EH (cell line): ENCODE measurements at regions not wholly inside any gene's neighbourhood (a gene's known extent, or its start where the extent isn't known, plus 50 kb on each side); places are given as distances from the start of the nearest gene placed in this dataset.

Source experiments
- DNase-seq: peaks from one replicate; pipeline ENCODE4 v3.0.0-alpha.2; 2015; ENCODE audit warnings: low read depth

GRCh38 chr3:182469086-182469485, 324.2 kb upstream of the ATP11B start:
- DNase-seq = no peak

GRCh38 chr3:182470187-182470586, 323.1 kb upstream of the ATP11B start:
- no peak for DNase-seq

DNA sequence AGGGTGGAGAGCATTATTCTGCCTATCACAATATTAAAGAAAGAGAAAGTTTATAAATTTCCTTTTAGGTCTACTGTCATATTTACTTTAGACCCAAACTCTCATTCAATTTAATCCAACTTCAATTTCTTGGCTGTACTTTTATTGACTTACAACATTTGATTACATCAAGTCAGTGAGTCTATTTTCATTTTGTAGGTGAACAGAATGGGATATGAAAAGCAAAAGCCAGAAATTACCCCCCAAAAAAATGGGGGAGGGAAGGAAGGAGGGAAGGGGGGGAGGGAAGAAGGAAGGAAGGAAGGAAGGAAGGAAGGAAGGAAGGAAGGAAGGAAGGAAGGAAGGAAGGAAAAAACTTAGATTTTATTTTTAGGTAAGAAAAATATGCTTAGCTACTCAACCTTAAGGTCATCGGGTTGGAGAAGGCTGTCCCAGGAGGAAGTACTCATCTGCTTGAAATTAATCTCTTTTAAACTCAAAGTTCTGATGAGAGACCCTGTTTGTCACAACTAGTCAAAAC, 320.1 kb upstream of the ATP11B start:
- no peak for DNase-seq

DNA sequence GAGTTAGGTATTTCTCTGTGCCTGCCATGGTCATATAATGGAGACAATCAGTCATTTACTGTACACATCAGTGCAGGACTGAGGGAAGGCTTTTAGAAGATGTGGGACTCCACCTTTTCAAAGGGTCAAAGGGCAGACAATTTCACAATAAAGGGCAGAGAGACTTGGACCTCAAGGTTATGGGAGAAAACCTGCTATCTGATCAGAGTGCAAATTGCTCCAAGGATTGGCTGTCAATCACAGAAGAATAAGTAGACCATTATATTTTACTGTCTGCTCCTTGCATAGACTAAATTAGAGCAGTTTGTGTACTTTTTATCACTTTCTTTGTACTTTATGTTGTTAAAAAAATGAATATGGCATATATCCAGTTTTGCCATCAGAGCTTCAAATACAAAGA, 314.9 kb upstream of the ATP11B start:
- no peak for DNase-seq

DNA sequence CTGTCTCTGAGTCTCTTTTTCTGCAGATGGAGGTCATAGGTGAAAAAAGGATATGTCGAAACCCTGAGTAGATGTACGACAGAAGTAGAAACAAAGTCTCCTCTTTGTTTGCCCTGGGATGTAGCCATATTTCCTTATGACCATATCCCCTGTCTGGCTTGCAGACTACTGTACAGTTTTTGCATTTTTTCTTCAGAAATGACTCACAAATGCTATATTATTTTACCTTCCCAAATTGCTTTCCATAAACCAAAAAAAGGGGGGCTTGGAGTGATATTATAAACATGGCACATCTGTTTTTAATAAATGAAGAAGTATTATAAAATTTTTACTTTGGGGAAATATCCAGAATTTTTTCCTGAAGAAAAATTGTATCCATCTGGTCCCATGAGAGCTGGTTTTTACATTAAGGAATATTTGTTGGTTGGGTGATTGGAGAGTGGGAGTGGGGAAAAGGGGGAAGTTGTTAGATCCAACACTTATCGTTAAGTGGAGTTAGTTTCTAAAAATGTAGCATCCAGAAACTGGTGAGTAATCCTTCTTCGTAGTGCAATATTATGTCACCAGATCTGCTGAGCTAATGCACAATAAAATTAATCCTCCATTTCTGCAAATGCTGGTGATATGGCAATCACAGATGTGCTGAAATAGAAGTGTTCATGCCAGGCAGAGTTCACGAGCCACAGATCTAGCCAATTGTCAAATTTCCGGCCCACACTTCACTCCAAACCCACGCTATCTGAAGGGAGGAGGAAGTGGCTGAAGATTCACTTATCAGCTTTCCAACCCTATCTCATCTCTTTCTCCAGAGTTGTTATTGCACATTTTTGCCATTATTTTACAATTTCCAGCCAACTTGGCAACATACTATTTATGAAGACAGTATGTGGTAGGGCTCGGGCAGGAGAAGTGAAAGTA, 313.6 kb upstream of the ATP11B start:
- no peak for DNase-seq

DNA sequence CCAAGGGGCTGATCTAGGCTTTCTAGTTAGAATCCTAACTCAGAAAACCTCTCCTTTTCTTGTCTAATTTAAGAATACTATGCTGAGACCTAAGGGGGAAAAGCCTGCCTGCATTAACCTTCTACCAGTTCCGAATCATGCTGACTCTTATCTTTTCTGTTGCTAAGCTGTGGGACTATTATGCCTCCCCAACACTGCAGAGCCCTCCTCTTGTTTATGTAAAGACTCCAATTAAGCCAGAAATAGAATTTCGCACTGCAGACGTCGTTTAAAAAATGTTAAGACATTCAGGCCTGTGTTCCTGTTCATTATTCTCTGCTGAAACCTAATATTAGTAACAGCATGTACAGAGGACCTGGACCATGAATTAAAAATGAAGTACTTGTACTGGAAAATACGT, 310.6 kb upstream of the ATP11B start:
- no peak for DNase-seq

- no peak for DNase-seq
Measured at GRCh38 chr3:182484682-182485081, 308.6 kb upstream of the ATP11B start.

- no peak for DNase-seq
Measured at GRCh38 chr3:182485301-182485700, 308.0 kb upstream of the ATP11B start.

- no peak for DNase-seq
Measured at GRCh38 chr3:182486463-182486862, 306.8 kb upstream of the ATP11B start.

DNA sequence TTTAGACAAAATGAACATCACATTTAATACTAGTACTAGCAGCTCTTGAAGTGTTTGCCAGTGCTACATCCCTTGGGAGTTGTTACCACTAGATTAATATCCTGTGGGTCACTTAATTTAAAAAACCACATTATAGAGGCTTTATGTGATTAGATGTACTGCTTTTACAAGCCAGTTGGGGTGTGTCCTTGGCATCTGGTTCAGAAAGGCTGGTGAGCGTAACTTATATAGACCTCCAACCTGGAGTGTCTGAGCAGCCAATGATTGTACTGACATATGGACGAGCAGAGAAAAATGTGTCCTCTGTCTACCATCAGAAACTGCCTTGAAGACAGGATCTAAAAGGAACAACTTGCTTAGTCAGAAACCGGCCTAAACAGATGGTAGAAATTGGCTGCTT, 306.2 kb upstream of the ATP11B start:
- no peak for DNase-seq

- no peak for DNase-seq
Measured at GRCh38 chr3:182487611-182488010, 305.7 kb upstream of the ATP11B start.

DNA sequence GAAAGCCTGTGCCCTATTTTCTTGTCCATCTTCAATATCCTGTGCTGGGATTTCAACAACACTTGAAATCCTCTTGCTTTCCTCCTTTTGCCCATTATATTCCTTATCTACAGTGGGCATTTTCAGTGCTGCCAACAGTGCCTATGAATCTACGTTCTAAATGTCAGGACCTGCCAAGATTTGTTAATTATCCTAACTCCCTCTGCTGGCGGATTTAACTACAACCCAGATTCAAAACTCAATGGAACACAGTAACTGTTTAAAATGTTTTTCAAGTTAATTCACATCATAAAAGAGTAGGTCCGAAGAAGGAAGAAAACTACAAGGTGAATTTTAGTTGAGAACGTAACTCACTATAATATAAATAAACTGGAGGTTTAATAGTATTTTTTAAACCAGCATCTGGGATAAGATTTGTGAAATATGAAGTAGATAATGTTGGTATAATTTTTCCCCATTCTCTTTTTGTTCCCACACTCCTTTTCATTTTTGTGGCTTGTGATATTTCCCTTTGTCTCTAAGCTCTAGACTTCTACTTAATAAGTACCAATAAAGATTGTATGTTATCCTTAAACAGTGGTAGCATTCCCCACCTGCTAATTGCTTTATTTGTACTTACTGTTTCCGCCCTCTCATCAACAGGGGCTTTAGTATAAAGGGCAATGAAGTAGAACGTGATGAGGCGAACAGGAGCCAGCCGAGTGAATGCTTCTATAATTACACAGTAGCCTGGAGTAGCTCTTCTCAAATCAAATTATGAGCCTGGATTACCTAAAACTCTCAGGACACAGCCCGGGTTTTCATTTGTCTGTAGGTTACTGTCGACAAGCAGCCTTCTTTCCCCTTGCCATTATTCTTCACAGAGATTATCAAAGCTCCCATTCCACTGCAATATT, 302.5 kb upstream of the ATP11B start:
- DNase-seq = no peak

- DNase-seq = no peak
Measured at GRCh38 chr3:182491577-182491976, 301.7 kb upstream of the ATP11B start.

DNA sequence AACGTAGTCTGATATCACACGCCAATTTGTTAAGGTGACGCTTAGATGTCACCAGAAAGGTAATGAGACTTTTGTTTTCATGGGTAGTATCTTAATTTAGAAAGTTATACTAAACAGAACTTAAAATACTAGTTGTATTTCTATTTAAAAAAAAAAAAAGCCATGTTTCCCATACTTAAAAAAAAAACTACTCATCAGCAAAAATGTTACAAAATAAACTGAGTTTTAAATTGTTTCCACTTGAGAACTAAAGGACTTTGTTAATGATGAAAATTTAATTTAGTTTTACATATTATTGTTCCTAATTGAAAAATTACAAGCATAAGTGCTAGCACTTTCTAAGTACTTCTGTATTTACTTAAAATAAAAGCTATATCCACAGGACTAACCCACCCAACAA, 300.8 kb upstream of the ATP11B start:
- DNase-seq = no peak

- DNase-seq = no peak
Measured at GRCh38 chr3:182500289-182500688, 293.0 kb upstream of the ATP11B start.

- DNase-seq = no peak
Measured at GRCh38 chr3:182501856-182502255, 291.4 kb upstream of the ATP11B start.

DNA sequence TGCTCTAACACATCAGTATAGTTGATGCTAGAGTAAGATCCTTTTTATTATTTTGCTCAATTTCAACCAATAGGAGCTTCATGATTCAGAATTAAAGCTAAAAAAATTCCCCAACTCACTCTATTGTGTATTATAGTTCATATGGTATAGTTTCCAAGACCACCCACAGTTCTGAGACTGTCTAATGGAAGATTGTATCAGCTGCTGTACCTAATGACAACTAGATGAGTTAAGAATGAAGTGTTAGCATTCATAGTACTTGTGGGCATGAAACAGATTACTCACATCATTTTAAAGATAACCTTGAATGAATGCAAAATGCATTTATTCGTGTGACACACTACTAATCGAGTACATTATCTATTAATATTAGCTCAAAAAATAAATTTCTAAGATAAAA, 289.9 kb upstream of the ATP11B start:
- DNase-seq = no peak

- no peak for DNase-seq
Measured at GRCh38 chr3:182508919-182509711, 284.2 kb upstream of the ATP11B start.

DNA sequence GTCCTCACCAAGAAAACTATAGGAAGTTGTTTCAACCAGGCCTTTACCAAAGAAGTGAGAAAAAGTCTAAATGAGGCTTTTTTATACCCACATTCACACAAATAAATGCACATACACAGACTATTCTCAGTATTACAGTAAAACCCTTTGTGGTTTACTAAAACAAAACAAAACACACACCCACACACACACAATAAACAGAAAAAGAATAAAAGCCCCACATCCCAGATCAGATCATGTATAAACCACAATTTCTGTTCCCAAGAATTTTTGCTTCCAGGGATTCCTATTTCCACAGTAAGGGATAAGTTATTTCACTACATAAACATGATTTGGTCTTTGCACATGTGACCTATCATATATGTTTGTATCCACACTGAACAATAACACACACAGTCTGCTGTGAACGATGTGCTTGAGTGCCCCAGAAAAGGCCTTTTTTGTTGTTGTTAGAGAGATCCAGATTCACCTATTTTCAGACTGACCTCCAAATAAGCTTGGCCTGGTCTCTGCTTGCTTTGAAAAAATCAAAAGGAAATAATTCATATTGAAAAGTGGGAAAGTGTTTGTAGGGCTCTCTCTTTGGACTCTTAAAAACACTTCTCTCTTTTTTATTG, 283.4 kb upstream of the ATP11B start:
- no peak for DNase-seq

- no peak for DNase-seq
Measured at GRCh38 chr3:182514236-182514964, 278.9 kb upstream of the ATP11B start.
